Astrocyte (in vitro differentiated cells and primary cell): ENCODE measurements at regions not wholly inside any gene's neighbourhood (a gene's known extent, or its start where the extent isn't known, plus 50 kb on each side); places are given as distances from the start of the nearest gene placed in this dataset.

ENCODE experiments used
- EZH2 ChIP-seq: IDR thresholded peaks from 2 replicates; pipeline ENCODE4 v1.6.1; 2012; ENCODE audit warnings: mild to moderate bottlenecking, low read length, inconsistent platforms; ENCODE audit not compliant: insufficient read depth
- TF ChIP-seq, protein P1 (sequence below): IDR thresholded peaks from 2 replicates; pipeline ENCODE4 v1.5.1; 2011; ENCODE audit warnings: low read depth, mild to moderate bottlenecking, inconsistent platforms, low read length, moderate library complexity; ENCODE audit not compliant: insufficient read depth

- TF ChIP-seq, protein P1, sequence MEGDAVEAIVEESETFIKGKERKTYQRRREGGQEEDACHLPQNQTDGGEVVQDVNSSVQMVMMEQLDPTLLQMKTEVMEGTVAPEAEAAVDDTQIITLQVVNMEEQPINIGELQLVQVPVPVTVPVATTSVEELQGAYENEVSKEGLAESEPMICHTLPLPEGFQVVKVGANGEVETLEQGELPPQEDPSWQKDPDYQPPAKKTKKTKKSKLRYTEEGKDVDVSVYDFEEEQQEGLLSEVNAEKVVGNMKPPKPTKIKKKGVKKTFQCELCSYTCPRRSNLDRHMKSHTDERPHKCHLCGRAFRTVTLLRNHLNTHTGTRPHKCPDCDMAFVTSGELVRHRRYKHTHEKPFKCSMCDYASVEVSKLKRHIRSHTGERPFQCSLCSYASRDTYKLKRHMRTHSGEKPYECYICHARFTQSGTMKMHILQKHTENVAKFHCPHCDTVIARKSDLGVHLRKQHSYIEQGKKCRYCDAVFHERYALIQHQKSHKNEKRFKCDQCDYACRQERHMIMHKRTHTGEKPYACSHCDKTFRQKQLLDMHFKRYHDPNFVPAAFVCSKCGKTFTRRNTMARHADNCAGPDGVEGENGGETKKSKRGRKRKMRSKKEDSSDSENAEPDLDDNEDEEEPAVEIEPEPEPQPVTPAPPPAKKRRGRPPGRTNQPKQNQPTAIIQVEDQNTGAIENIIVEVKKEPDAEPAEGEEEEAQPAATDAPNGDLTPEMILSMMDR, result no peak
- TF ChIP-seq EZH2, result no peak
Observed at GRCh38 chr5:124283031-124283430, 463.4 kb downstream of the ZNF608 start.
